H1 (cell line): ENCODE measurements at regions not wholly inside any gene's neighbourhood (a gene's known extent, or its start where the extent isn't known, plus 50 kb on each side); places are given as distances from the start of the nearest gene placed in this dataset.

Experiments
- CBX5 ChIP-seq: fragments of 300-800, 300-1000 bp; sonication (generic); IDR thresholded peaks from 2 replicates; pipeline ENCODE4 v1.7.1; 2016; ENCODE audit warnings: antibody characterized with exemption, low read length, low read depth
- CBX8 ChIP-seq: fragments of 300-800, 300-1000 bp; sonication (generic); IDR thresholded peaks from 2 replicates; pipeline ENCODE4 v1.7.1; 2016; ENCODE audit warnings: low read depth, low read length, borderline replicate concordance
- EZH2 ChIP-seq: fragments of 200-600 bp; sonication (generic); IDR thresholded peaks from 2 replicates; pipeline ENCODE4 v1.7.1; 2012; ENCODE audit warnings: low read depth, mild to moderate bottlenecking, moderate library complexity, low read length, inconsistent platforms; ENCODE audit not compliant: severe bottlenecking
- RAD21 ChIP-seq, 2 experiments: IDR thresholded peaks in 1 of 2; conservative IDR thresholded peaks in 1 of 2; 2 replicates each; pipeline ENCODE4 v1.6.1; 2011; ENCODE audit warnings: low read depth in 2 of 2, low read length in 2 of 2, improper control_type of control experiment in 1 of 2, inconsistent platforms in 1 of 2, mild to moderate bottlenecking in 1 of 2, moderate library complexity in 1 of 2
- TAF1 ChIP-seq: IDR thresholded peaks from 2 replicates; pipeline ENCODE4 v1.6.1; 2011; ENCODE audit warnings: mild to moderate bottlenecking, low read depth, low read length
- YY1 ChIP-seq: IDR thresholded peaks from 2 replicates; pipeline ENCODE4 v1.6.1; 2011; ENCODE audit warnings: low read depth, mild to moderate bottlenecking, low read length

DNA sequence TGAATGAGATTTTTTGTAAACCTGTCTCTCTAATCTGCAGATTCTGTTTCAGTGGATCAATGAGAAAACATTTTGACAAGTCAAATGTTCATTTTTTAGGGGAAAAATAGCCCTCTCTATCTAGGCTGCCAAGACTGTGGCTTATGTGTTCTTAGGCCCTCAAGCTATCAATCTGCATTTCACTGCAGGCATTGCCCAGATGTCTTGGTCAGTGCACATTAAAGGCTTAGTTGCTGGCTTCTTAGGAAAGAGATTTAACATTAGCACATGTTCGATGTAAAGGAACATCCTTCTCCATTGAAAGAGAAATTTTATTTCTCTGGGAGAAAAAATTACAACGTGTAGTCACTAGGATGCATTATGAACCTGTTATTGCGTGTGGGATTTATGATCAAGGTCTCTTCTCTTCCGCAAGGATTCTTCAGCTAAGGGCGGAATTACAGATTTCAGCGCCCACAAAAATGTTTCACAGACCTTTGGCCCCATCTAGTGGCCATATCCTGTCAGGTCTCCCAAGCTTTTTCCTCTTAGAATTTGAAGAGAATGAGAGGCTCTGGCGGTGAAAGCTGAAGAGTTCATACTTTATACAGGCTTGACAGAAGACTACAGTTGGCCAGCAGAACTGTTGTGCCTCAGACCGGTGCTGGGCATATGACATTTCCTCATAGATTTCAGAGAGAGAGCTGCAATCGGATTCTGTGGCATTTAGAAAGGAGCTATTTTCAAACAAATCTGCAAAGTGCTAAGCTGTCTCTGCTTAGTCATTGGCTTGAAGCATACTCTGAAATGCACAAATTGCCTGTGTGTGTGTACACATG, 144.6 kb upstream of the NOCT start (continued):
- no peak for TF ChIP-seq CBX8
- TF ChIP-seq YY1 = 0 out of 2 replicates have a peak, but pooled peaks have one; percentile 38
- peak; percentile 93 to 97 for TF ChIP-seq RAD21 (IDR thresholded peaks at IDR 0.05 in 1 of 2, conservative IDR thresholded peaks at IDR 0.05 in 1 of 2; ENCODE audit: low read depth in 2 of 2, low read length in 2 of 2)
- no peak for TF ChIP-seq EZH2
- no peak for TF ChIP-seq CBX5
- TF ChIP-seq TAF1 = no peak
